Umbilical cord (tissue), 1 donor: ENCODE measurements at regions not wholly inside any gene's neighbourhood (a gene's known extent, or its start where the extent isn't known, plus 50 kb on each side); places are given as distances from the start of the nearest gene placed in this dataset.
A peak's percentile ranks its signal among the peaks of the same experiment; 100 is the strongest.
"Not testable (repeated sequence)": the region's sequence is repeated elsewhere in the genome, so short reads cannot be mapped to it uniquely, and the experiment has no call there.

ENCODE experiments used
- DNase-seq: peaks from one replicate; pipeline ENCODE4 v3.0.0-alpha.2; 2015; ENCODE audit warnings: low spot score

GRCh38 chr4:71209161-71209560 lies 129.7 kb upstream of the SLC4A4 start:
- no peak for DNase-seq

- no peak for DNase-seq
Observed at GRCh38 chr4:71210823-71211222, 128.0 kb upstream of the SLC4A4 start.

GRCh38 chr4:71211748-71212147 lies 127.1 kb upstream of the SLC4A4 start:
- DNase-seq: peak; percentile 88

GRCh38 chr4:71212216-71212615 lies 126.6 kb upstream of the SLC4A4 start:
- DNase-seq: peak; percentile 94

- DNase-seq: no peak
Observed at GRCh38 chr4:71214578-71214977, 124.2 kb upstream of the SLC4A4 start.

GRCh38 chr4:71216316-71216959 lies 122.4 kb upstream of the SLC4A4 start:
- DNase-seq: no peak

GRCh38 chr4:71217688-71218087 lies 121.1 kb upstream of the SLC4A4 start:
- peak; percentile 23 for DNase-seq

- DNase-seq: not testable (repeated sequence)
Observed at GRCh38 chr4:71220848-71221247, 118.0 kb upstream of the SLC4A4 start.

- no peak for DNase-seq
Observed at GRCh38 chr4:71221510-71222466, 117.0 kb upstream of the SLC4A4 start.

- DNase-seq: no peak
Observed at GRCh38 chr4:71222661-71223060, 116.2 kb upstream of the SLC4A4 start.

- peak; percentile 80 for DNase-seq
Observed at GRCh38 chr4:71229477-71230270, 109.1 kb upstream of the SLC4A4 start.

GRCh38 chr4:71230271-71231128 lies 108.3 kb upstream of the SLC4A4 start:
- peak; percentile 55 for DNase-seq

GRCh38 chr4:71231129-71232055 lies 107.4 kb upstream of the SLC4A4 start:
- DNase-seq: peak; percentile 73

GRCh38 chr4:71232056-71232430 lies 106.8 kb upstream of the SLC4A4 start:
- peak; percentile 13 for DNase-seq

- DNase-seq: peak; percentile 81
Observed at GRCh38 chr4:71232846-71233245, 106.0 kb upstream of the SLC4A4 start.

GRCh38 chr4:71235311-71236201 lies 103.3 kb upstream of the SLC4A4 start:
- DNase-seq: peak; percentile 34

- no peak for DNase-seq
Observed at GRCh38 chr4:71236226-71236625, 102.6 kb upstream of the SLC4A4 start.

- DNase-seq: no peak
Observed at GRCh38 chr4:71237641-71238040, 101.2 kb upstream of the SLC4A4 start.

GRCh38 chr4:71239365-71239764 lies 99.5 kb upstream of the SLC4A4 start:
- no peak for DNase-seq
